CD4-positive, alpha-beta T cell treated with Interleukin-17A for 1 hour (primary cell): ENCODE measurements at regions not wholly inside any gene's neighbourhood (a gene's known extent, or its start where the extent isn't known, plus 50 kb on each side); places are given as distances from the start of the nearest gene placed in this dataset.

ENCODE experiments used
- DNase-seq: peaks from one replicate; pipeline ENCODE4 v3.0.0-alpha.2; 2020

DNA sequence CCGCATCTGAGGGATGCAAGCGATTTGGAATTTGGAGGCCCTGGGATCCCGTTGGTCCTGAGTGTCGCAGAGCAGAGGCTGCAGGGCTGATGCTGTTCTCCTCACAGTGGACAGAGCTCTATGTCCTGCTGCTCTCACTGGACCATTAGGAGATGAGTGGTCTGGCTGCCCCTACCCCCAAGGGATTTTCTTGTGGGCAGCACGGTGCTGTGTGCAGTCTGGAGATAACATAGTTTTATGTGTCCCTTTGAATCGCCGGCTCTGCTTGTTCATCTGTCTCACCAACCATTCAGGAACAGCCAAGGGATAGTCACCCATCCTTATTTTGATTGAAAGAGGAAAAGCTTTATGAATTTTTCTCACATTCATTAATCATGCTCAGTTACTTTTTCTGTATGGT lies 49.9 kb downstream of the CHRM3 start:
- no peak for DNase-seq

DNA sequence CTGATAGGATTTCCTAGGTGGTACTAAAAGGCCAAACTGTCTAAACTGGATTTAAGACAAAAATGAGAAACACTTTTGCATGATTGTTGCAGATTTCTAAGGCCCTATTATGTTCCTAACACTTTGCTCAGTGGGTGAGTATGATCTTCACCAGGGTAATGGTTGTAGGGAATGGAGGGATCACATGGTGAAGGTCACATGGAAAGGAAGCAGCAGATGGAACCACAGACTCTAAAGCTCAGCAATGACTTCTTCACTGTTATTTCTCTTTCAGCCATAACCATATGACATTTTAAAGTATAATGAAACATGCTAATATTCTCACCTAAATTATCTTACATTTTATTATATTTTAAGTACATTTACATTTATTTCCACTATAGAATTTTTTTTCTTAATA lies 51.5 kb downstream of the CHRM3 start:
- DNase-seq = no peak

DNA sequence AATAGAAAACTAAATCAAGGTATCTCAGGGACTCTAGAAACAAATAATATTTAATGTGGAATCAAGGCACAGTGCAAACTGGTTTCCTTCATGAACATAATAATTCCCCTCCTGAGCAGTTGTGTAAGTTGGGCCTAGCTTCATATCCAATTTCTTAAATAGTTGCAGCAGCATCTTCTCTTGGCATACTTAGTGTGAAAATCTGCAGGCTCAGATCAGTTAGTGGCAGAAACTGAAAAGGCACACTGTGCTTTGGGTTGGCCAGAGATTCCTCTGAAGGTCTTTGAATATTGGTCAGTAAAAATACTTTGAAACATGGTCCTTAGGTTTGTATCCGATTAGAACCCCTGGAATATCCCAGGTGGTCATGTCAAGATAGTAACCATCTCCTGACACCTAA lies 52.5 kb downstream of the CHRM3 start:
- DNase-seq = no peak

DNA sequence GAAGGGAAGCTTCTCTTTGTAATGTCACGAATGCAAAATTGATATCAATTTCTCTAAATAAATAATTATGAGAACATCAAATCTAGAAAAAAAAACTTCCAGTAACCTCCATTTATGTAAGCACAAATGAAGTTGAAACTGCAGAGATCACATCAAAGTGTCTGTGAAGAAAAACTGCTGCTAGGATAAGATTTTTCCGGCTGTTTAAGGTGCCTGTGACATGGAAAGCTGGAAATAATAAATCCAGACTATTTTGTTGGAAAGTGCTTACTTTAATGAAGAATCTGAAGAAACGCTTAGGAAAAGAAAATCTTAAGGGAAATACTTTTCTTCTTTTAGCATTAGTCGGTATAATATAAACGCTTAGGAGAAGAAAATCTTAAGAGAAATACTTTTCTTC lies 57.0 kb downstream of the CHRM3 start:
- no peak for DNase-seq

DNA sequence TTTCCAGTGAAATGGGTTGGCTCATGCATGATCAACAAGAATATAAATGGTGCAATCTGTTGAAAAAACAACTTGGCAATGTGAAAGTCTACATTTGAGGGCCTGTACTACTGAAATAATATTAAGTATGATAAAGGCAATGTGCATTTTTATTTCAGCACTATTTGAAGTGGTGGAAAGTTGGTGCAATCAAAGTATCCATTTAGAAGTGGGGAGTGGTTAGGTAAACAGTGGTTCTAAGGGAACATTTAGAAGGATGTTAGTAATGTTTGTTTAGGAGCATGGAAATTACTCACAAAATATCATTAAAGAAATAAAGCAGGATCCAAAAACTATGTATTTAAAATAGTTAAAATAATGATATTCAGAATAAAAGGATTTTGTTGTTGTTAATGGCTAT lies 60.2 kb downstream of the CHRM3 start:
- no peak for DNase-seq

DNA sequence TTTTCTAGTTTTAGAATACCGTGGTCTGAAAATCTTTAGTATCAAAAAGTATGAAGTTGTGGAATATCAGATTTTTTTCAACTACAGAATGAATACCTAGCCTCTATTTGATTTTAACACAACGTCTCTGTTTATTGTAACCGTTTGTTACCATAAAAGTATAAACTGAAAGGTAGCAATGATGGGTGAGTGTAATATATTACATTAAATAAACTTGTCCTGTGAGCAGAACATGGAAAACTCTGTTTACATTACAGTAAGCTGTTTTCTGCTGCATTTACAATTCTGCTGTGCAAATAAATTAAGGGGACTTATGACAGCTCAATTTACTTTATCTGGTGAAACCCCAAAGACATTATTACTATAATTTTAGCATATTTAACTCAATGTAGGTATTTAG lies 62.5 kb downstream of the CHRM3 start:
- DNase-seq = no peak

DNA sequence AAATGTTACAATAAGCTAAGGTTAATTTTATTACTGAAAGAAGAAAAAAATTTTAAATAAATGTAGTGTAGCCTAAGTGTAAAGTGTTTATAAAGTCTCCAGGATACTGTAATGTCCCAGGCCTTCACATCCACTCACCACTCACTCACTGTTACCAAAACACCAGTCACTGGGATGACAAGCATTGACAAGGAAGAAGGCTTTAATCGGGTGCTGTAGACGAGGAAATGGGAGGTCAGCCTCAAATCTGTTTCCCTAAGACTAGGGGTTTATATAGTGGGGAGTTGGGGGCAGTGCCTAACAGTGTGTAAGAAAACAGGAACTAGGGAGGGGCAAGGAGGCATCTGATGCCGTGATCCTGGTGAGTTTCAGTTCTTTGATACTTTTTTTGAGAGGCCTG lies 69.4 kb downstream of the CHRM3 start:
- DNase-seq = no peak

DNA sequence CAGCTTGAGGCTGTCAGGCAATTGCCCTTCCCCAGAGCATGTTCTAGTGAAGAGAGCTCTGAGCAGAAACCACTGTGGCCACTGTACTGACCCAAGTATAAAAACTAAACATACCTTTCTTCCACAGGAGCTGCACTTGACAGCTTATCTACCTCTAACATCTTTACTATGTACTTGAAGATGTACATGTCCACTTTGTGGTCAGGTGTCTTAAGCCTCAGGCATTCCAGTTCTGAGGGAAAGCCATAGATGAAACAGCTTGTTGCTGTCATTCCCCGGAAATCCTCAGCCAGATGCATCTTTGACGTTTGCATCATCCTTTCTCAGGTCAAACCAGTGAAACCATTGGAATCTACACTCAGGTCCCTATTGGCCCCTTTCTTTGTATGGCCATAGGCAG lies 70.4 kb downstream of the CHRM3 start:
- DNase-seq = no peak

DNA sequence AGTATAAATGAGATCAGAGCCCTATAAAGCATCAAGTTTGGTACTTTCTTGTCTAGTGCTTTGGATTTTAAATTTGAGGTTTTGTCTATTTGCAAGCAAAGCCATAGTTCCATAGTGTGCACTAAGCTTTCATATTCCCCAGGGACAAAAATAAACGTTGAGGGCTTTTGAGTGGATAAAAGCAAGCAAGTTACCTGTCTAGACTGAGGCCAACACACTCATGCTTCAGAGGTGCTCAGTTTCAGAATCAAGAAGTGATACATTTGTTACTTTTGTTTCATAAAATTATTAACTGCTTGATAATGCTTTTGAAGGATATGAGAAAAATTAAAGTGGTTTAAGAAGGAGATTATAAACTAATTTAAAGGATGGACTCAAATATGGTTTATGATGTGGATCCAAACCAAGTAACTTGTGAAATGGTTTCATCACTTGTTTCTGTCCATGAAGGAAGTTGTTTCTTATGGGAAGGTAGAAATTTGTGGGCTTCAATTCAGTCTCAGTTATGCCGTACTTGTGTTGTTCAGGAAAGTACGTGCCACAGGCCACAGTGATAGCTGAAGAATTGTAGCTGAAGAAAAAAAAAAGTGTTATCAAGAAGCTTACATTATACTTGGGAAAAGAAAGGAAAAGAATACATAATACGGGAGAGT lies 71.2 kb downstream of the CHRM3 start:
- DNase-seq = no peak

DNA sequence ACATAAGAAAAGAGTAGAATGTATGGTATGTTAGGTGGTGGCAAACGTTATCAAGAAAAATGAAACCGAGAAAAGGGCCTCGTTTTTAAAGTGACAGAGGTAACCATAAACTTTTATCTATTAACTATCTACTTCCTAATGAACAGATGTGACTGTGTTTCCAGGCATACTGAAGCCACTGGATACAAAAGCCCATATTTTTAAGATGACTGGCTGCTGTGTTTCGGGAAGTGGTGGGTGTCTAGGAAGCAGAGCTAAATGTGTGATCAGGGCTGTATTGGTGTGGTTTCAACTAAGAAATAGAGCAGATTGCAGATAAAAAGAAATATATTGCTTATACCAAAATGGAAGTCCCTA lies 71.8 kb downstream of the CHRM3 start:
- no peak for DNase-seq

DNA sequence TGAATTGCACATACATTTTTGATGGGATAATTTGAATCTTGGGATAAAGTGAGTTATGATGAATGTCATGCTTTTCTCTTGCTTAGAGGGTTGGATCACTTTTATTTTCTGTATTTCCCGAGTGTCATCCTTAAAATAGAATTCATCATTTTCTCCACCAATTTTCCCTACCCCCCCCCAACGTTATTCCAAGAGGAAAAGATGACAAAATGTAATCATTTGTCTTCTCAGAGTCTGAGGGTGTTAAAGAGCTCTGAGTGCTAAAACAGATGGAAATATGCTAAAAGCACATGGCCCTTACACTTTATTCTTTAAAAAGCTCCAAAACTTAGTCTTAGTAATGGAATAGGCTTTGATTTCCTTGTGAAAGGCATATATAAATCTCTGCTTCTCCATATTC lies 81.4 kb downstream of the CHRM3 start:
- no peak for DNase-seq

DNA sequence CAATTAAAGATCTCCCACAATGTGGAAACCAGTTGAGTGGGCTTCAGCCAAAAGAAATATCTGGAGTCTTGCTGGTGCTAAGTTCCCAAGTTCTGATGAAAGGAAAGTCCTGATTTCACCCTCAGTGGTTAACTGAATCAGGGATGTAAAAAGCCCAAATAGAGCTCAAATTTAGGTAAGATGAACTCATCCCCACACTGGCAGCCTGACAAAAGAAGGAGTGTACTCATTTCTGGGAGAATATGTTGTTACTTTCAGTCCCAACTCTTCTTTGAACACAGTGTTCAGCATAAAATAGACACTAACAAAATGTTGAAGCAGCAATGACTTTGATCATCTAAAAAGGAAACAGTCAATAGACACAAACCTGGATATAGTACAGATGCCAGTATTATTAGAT lies 91.7 kb downstream of the CHRM3 start:
- DNase-seq = no peak

DNA sequence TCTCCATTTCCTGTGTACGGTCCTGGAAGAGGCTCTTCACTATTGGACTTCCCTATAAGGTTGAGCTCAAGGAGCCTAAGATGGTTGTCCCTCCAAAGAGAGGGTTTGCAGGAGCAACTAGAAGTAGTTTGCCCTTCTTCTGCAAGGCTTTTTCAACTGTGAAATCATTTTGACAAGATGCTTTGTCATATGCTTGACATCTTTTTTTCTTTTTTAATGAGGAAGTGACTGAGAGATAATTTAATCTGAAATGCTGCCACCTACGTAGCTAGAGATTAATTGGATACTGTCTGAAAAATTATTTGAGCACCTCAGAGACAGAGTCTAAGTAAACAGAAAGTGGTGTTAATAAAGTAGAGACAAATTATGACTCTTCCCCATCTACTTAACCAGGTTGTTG lies 97.0 kb downstream of the CHRM3 start:
- DNase-seq = no peak

DNA sequence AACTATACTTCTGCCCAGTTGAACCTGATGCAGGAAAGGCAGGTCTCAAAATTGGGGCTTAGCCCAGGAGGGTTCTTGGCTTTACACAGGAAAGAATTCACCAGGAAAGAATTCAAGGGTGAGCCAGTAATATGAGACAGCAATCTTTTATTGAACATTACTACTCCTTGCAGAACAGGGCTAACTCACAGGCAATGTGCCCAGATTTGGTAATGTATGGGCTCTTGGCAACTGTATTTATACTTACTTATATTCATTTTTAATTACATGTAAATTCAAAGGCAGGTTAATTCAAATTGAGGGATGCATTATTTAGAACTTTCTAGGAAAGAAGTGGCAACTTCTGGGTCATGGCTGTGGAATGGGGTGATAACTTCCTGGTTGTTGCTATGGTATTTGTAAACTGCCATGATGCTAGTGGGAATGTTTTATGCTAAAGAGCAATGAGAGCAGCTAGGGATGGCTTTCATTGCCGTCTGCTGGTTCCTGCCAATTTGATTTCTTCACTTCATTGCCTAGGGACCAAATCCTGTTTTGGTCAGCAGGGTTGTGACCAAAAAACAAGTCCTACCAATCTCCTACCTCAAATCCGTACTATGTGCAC lies 107.5 kb downstream of the CHRM3 start:
- no peak for DNase-seq

DNA sequence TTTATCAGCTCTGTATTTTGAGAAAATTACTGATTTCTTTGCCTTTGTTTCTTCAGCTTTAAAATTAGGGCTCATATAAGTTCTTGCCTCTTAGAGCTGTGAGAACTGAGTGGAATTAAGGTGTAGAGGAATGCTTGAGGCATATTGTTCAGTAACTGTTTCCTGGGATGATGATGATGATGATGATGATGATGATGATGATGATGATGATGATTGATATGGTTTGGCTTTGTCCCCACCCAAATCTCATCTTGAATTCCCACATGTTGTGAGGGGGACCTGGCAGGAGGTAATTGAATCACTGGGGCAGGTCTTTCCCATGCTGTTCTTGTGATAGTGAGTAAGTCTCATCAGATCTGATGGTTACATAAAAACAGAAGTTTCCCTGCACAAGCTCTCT lies 118.7 kb downstream of the CHRM3 start:
- DNase-seq = no peak

DNA sequence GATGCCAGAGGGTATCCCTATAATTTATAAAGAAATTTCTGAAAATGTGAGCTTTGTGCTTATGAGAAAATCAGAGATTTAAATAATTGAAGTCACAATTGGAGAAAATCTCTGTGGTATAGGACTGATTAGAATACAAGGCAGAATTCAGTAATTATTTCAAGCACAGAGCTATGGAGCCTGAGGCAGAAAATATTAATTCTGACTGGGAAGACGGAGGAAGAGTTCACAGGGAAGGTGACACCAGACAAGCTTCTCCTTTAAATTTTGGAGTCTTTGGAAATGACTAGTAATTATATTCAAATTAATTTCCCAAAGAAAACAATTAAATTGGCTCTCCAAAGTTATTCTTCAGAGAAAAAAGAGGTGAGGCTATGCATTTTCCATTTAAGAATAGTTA lies 121.5 kb downstream of the CHRM3 start:
- DNase-seq = no peak

DNA sequence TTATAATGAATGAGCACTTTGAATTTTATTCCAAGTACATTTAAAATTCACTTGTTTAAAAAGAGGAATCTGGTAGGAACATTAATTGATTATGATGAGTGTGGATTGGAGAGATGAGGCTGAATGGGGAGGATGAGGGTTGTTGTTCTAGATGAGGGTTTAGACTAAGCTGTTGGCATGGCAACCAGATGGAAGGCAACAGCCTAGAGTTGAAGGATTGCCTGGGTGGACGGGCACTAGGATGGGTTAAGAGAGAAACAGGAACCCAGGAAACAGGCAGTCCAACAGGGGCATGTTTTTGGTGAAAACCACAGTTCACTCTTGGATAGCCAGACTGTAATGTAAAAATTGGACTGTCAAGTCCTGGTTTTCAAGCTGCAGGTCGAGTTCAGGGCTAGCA lies 125.5 kb downstream of the CHRM3 start:
- DNase-seq = no peak

DNA sequence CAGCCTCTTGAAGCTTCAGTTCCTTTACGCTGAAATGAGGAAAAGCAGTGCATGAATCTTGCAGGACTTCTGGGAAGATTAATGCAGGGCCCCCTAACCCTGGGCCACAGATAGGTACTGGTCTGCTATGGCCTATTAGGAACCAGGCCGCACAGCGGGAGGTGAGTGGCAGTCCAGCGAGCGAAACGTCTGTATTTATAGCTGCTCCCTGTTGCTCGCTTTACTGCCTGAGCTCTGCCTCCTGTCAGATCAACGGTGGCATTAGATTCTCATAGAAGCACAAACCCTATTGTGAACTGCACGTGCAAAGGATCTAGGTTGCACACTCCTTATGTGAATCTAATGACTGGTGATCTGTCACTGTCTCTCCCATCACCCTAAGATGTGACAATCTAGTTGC lies 130.2 kb downstream of the CHRM3 start:
- DNase-seq = no peak

DNA sequence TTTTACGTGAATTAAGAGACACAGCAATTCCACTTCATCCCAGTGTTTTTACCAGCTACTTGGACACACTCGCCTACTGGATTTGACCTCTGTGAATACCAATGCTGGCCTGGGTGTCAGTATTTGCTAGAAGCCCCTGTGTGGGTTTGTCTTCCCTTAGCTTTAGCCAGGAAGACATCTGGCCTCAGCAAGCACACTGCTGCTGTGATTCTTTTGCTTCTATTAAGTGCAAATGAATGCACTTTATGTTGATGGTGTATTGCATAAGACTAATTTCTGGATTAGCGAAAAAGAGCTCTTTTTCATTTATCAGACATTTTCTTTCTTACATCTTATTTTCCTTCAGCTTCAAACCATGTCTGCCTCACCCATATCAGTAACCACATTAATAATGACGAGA lies 140.0 kb downstream of the CHRM3 start:
- no peak for DNase-seq

DNA sequence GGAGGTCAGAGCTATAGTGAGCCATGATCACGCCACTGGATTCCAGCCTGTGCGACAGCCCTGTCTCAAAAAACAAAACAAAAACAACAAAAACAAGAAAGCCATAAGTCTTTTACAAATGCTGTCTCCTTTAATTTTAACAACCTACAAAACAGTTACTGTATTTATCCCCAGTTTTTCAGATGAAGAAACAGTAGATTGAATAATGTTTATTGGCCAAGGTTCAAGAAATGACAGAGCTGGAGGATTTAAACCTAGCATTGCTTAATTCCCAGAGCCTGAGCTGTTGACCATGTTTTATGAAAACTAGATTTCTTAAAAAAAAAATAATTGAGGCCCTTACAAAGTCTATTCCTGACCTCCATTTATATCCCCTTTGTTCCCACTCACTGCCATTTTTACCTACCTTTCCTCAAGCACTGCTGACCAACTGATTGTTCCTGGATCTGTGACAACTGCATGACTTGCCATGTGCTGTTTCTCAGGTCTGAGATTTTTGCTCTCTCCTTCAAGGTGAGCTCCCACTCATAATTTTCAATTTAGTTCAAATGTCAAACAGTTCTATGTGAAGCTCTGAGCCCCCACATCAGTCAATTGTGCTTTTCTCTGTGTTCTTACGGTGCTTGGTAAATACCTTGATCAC lies 140.8 kb downstream of the CHRM3 start:
- DNase-seq = no peak

DNA sequence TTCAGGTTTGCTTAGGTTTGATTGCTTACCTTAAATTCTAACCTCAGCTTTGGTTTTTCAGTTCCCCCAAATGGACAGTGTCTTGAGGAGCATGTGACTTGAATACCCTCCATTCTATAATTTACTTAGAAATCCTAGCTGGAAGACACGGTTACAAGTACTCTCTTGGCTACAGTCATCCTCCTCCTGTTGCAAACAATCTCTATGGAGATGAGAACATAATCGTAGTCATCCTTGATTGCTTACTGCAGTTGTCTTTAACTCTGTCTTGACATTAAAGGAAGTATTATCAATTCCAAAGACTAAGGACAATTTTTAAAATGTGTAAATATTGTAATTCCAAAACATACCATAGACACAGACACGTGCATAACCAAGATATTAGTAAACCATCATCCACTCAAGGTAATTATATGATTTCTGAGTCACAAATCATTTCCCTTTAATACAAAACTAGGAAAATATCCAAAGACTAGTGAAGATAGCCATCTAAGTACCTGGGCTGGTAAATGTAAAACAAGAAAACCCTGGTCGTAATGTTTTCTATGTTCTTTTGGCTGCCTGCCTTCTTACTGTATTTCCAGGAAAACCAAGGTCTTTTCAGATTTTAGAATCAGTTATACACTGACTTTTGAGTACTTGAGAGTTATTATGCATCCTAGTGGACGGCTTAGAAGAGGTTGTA lies 149.9 kb downstream of the CHRM3 start:
- no peak for DNase-seq

DNA sequence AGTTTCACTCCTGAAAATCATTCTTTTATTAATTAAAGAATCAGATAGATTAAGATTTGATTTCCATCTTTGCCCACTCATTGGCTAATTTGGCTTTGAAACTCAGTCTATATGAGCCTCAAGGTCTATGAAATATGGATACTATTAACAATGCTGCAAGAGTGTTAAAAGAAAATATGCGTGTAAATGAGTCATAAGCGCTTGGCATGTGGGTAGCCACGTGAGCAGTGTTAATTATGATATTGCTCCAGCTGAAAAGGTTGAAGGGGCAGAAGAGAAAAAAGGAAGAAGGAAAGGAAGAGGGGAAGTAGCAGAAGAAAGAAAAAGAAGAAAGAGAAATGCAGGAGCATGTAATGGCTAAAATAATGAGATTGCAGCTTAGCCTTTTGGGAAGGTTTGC lies 151.4 kb downstream of the CHRM3 start:
- no peak for DNase-seq

DNA sequence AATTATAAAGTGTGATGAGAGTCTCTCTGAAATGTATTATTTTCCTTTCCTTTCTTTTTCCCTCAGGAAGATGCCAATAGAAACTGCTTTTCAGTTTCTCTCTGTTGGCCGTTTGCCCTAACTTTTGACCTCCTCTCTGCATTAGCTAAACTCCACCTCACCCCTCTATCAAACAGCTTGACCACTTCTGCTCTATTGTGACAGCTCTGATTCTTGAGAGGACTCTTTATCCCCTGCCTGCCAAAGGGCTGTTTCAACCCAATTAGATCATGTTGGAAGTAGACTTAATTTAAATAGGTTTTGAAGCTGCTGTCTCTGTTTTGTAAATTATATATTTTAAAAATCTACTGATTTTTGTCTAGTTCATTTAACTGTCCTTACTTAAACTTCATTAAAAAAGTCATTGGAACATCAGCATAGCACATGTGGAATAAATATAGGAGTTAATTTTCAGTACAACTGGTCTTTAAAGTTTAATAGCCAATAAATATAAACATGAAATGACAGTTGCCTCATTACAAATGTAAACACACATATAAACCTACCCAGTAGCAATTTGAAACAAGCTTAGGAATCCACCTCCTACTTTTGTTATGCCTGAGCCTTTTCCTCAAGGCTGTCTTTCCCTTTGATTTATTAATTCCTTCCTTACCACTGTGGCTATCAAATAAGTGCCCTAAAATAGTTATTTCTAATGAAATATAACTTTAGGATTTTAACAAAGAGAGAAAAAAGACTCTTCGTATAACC lies 152.0 kb downstream of the CHRM3 start:
- no peak for DNase-seq

DNA sequence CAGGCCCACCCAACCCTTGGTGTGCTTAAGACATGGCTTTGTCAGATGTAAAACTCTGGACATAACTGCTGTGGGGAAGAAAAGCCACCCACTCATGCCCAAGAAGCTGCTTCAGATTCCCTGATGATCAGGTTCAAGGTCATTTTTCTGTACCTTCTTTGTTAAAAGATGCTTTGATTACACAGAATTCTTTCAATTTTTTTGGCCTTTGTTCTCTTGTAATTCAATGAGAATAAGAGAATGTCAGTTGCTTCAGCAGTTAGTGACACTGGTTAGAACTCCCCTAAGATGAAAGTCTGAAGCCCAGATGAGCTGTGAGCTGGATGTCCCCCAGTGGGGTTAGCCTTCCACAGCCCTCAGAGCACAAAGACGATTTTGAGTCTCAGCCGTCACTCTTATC lies 152.7 kb downstream of the CHRM3 start:
- DNase-seq = no peak
